ENCODE measurements at regions not wholly inside any gene's neighbourhood (a gene's known extent, or its start where the extent isn't known, plus 50 kb on each side); places are given as distances from the start of the nearest gene placed in this dataset.
A peak's percentile ranks its signal among the peaks of the same experiment; 100 is the strongest.

- DNase-seq: peak; percentile 92 to 94
- 1 to 7% (median 2%) methylated on average over 44 to 92 of the region's 93 CpGs for WGBS, 5 donors
- Histone ChIP-seq H3K27me3 (no peaks in the 10 kb centered on the region), H3K36me3 (no peaks in the 10 kb centered on the region), H3K9me3 (no peaks in the 10 kb centered on the region), H3K4me3 (peak overlapping the region; percentile 45 to 61 (median 54)), H3K27ac (peak overlapping the region; percentile 97 to 100 (median 100)), H3K4me1 (peaks cover 83 to 90% (median 87%) of the 10 kb centered on the region in 4 donors)
- intact Hi-C loops (cut with DNase I; ENCODE audit: low total_unique reads): no loop called here
- TF ChIP-seq POLR2AphosphoS5 (IDR thresholded peaks at IDR 0.05): peak in 2 of 3 donors; percentile 21 to 46
- no peak for TF ChIP-seq POLR2A (IDR thresholded peaks at IDR 0.05)
- no peak for TF ChIP-seq EP300 (IDR thresholded peaks at IDR 0.05)
Measured at GRCh38 chr9:129482521-129483414, 138.1 kb downstream of the C9orf50 start.

GRCh38 chr9:129481810-129482511 is 138.9 kb downstream of the C9orf50 start:
- Histone ChIP-seq H3K27ac (peak overlapping the region; percentile 97 to 100 (median 100)), H3K4me3 (peak overlapping the region; percentile 45 to 61 (median 54)), H3K4me1 (peaks cover 75 to 82% (median 80%) of the 10 kb centered on the region in 4 donors), H3K36me3 (no peaks in the 10 kb centered on the region), H3K27me3 (no peaks in the 10 kb centered on the region), H3K9me3 (no peaks in the 10 kb centered on the region)
- DNase-seq: peak in 1 of 2 donors; percentile 82
- intact Hi-C loops (cut with DNase I; ENCODE audit: low total_unique reads): no loop called here
- WGBS, 5 donors: 1 to 12% (median 11%) methylated on average over 22 to 55 of the region's 55 CpGs
- TF ChIP-seq POLR2A (IDR thresholded peaks at IDR 0.05) (no peak), EP300 (IDR thresholded peaks at IDR 0.05) (no peak), POLR2AphosphoS5 (IDR thresholded peaks at IDR 0.05) (peak in 1 of 3 donors; percentile 40), CTCF (IDR thresholded peaks at IDR 0.05) (peak in 1 of 7 experiments; percentile 17)

GRCh38 chr9:129481424-129481809 is 139.5 kb downstream of the C9orf50 start:
- Histone ChIP-seq H3K4me3 (peak overlapping the region in 3 of 4 donors; percentile 45 to 61 (median 51)), H3K9me3 (no peaks in the 10 kb centered on the region), H3K4me1 (peaks cover 70 to 80% (median 75%) of the 10 kb centered on the region in 4 donors), H3K27ac (peak overlapping the region; percentile 97 to 100 (median 100)), H3K27me3 (no peaks in the 10 kb centered on the region), H3K36me3 (no peaks in the 10 kb centered on the region)
- intact Hi-C loops (cut with DNase I; ENCODE audit: low total_unique reads): no loop called here
- 77 to 84% (median 81%) methylated on average over 9 of the region's 9 CpGs for WGBS, 5 donors
- TF ChIP-seq CTCF (IDR thresholded peaks at IDR 0.05) (no peak), EP300 (IDR thresholded peaks at IDR 0.05) (no peak), POLR2AphosphoS5 (IDR thresholded peaks at IDR 0.05) (no peak), POLR2A (IDR thresholded peaks at IDR 0.05) (no peak)
- no peak for DNase-seq

GRCh38 chr9:129480745-129481144 is 140.2 kb downstream of the C9orf50 start:
- H3K9me3 ChIP-seq: no peaks in the 10 kb centered on the region
- no peaks in the 10 kb centered on the region for H3K27me3 ChIP-seq
- intact Hi-C loops (cut with DNase I; ENCODE audit: low total_unique reads): no loop called here
- H3K4me1 ChIP-seq: peaks cover 63 to 74% (median 68%) of the 10 kb centered on the region in 4 donors
- 85 to 100% (median 100%) methylated on average over 1 of the region's 1 CpG for WGBS, 5 donors
- peak overlapping the region; percentile 97 to 100 (median 100) for H3K27ac ChIP-seq
- TF ChIP-seq EP300 (IDR thresholded peaks at IDR 0.05): no peak
- TF ChIP-seq POLR2AphosphoS5 (IDR thresholded peaks at IDR 0.05): no peak
- no peak for TF ChIP-seq POLR2A (IDR thresholded peaks at IDR 0.05)
- TF ChIP-seq CTCF (IDR thresholded peaks at IDR 0.05): no peak
- H3K4me3 ChIP-seq: no peak overlapping the region
- H3K36me3 ChIP-seq: no peaks in the 10 kb centered on the region
- no peak for DNase-seq
